HG03432 (cell line): ENCODE measurements at regions not wholly inside any gene's neighbourhood (a gene's known extent, or its start where the extent isn't known, plus 50 kb on each side); places are given as distances from the start of the nearest gene placed in this dataset.
"Not testable (repeated sequence)": the region's sequence is repeated elsewhere in the genome, so short reads cannot be mapped to it uniquely, and the experiment has no call there.

Experiments
- ATAC-seq: cut with Tn5 transposase; IDR thresholded peaks from one replicate; pipeline ENCODE4 v1.9.1; 2021; ENCODE audit warnings: mild to moderate bottlenecking, moderate library complexity; ENCODE audit not compliant: unreplicated experiment

DNA sequence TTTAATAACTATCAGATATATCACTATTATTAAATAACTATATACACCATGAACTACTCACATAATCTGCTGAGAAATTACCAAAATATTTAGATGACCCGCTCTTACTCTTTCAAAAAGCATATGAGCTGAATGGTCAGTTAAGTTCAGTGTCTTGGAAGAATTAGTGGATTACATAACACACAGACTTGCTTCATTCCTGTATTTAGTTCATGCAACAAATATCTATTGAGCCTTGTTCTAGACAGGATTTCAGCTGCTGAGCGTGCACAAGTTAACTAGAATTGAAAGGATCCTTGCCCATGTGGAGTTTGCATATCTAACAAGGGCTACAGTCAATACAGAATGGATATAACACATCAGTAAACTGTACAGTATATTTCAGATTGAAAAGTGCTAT, 566.2 kb downstream of the CBLN4 start:
- no peak for ATAC-seq

GRCh38 chr20:55437798-55438415, 567.4 kb downstream of the CBLN4 start:
- ATAC-seq = no peak

GRCh38 chr20:55424968-55425367, 580.4 kb downstream of the CBLN4 start:
- ATAC-seq = no peak

- no peak for ATAC-seq
Observed at GRCh38 chr20:55424476-55424875, 580.8 kb downstream of the CBLN4 start.

DNA sequence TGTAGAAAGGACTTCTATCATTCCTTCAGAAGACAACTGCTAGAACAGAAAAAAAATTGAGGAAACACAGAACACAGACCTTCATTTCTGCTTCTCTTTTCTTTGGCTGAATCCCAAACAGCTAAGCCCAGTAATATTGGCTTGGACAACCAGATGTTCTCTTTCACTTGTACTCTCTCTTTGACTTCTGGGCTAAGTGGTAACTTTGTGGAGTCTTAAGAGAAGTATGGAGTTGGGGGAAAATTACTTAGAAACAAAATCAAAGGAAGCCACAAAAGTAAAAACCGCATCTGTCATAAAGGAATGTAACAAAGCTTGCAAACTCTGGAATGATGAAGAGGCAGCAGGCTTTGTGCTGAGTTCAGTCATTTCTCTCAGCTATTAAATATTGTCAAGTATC, 587.5 kb downstream of the CBLN4 start:
- ATAC-seq = no peak

DNA sequence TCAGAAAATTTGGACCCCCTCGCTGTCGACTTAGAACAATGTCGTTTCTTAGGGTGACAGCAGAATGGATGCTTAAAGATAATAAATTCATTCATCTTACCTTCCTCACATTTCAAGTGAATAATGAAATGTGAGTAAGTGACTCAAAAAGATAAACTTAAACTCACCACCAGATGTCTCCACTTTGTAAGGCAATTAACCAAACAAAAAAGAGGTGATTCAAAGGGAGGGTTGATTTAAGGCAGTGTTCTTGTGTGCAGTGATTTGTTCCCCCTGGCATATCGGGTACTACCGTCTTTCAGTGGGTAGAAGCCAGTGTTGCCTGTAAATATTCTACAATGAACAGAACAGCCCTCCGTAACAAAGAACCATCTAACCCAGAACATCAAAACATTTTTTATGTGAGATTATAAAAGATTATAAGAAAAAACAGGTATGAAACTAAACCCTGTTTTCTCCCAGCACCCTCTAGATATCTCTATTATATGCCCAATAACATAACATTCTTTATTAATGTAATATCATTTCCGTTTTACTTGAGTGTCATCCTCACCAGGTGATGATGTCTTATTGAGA, 589.7 kb downstream of the CBLN4 start:
- no peak for ATAC-seq

DNA sequence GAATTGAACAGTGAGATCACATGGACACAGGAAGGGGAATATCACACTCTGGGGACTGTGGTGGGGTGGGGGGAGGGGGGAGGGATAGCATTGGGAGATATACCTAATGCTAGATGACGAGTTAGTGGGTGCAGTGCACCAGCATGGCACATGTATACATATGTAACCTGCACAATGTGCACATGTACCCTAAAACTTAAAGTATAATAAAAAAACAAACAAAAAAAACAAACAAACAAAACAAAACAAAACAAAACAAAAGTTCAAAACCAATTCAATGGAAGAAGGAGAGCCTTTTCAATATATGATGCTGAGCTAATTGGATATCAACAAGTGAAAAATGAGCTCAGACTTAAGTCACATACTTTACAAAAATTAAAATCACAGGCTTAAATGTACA, 592.8 kb downstream of the CBLN4 start:
- ATAC-seq = not testable (repeated sequence)

- ATAC-seq = no peak
Observed at GRCh38 chr20:55406891-55407290, 598.4 kb downstream of the CBLN4 start.

GRCh38 chr20:55394592-55394991, 610.7 kb downstream of the CBLN4 start:
- ATAC-seq = no peak

DNA sequence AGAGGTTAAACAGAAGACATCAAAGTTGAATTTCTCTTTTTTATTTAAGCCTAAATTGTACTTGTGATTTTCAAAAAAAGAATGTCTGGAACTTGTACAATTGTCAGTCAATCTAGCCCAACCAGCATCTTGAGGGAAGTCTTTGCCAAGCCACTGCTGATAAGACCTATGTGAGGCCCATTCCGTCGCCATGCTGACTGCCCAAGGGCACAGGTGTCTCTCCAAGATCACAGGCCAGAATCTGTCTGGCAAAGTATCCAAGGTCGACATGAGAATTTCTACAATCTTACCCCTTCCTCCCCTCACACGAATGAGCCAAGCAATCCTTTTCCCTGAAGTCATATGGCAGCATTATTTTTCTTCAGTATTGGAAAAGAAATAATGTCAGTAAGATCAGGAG, 614.5 kb downstream of the CBLN4 start:
- ATAC-seq = no peak

DNA sequence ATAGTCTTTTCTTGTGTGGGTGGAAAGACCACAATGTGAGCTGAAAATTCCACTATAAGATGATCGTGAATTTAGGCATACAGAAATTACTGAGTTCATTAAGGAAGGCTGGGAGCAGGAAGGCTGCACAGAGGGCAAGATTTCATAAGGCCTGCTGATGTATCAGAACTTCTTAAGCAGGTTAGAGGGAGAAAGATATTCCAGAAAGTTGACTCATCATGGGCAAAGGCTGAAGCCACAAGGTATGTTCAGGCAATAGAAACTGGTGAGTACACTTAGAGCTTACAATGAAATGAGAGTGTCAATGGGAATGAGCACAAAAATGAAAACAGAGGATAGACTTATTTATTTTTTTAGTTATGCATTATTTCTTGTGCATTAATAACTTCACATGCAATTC, 618.6 kb downstream of the CBLN4 start:
- ATAC-seq = no peak

- ATAC-seq = no peak
Observed at GRCh38 chr20:55375920-55376319, 629.4 kb downstream of the CBLN4 start.

- no peak for ATAC-seq
Observed at GRCh38 chr20:55365745-55366144, 639.6 kb downstream of the CBLN4 start.

- ATAC-seq = no peak
Observed at GRCh38 chr20:55360895-55361294, 644.4 kb downstream of the CBLN4 start.

DNA sequence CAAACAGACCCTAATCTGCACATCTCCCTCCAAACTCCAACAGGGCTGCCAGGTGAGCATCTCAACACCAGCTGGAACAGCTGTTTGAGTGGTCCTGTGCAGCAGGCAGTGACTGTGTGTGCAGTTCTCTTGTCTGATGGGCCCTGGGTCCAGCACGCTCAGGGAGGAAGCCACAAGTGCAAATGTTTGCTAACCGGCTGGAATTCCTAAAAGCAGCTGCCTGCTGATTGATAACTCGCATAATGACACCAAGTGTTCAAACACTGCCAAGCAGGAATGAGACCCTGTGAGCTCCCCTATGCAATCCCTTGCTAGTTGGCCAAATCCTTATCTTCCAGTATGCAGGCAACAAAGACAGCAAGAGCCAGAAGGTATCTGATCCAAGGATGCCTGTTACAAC, 650.6 kb downstream of the CBLN4 start:
- no peak for ATAC-seq

DNA sequence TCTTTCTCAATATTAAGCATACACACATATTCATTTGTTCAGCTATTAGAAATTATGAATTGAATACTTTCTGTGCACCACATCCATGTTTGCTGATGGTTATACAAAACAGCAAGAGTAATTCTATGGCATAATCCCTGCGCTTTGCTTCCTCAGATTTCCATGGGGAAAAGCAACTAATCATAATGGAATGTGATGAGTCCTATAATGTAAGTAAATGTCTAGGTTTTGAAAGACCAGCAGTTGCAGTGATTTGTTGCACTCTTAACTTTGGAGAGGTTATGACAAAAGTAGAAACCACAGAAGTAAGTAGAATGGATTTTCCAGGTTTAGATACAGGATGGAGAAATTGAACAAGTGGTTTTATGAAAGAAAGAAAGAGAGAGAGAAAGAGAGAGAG, 652.1 kb downstream of the CBLN4 start:
- no peak for ATAC-seq

DNA sequence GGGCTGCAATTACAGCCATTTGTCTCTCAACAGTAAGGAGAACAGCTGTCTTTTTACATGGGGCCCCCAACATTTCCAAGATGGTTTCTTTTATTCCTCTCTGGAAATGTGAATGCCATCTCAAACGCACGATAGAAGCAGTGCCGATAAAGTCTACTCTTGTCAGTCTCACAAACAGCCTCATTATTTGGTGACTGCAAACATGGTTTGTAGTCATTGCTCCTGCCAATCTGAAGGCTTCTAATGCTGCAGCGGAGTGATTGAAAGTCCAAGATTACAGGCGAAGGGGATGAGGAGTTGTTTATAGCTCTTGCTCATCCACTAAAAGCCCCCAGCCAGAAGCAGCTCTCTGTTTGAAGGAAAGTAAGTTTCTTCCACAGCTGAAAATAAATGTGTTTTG, 657.1 kb downstream of the CBLN4 start:
- ATAC-seq = no peak

- ATAC-seq = no peak
Observed at GRCh38 chr20:55342822-55343221, 662.5 kb downstream of the CBLN4 start.

GRCh38 chr20:55333798-55334197, 671.5 kb downstream of the CBLN4 start:
- no peak for ATAC-seq

- no peak for ATAC-seq
Observed at GRCh38 chr20:55329108-55329507, 676.2 kb downstream of the CBLN4 start.

- ATAC-seq = no peak
Observed at GRCh38 chr20:55322745-55323144, 682.6 kb downstream of the CBLN4 start.

GRCh38 chr20:55316753-55317152, 688.6 kb downstream of the CBLN4 start:
- ATAC-seq = no peak

GRCh38 chr20:55310844-55311243, 694.5 kb downstream of the CBLN4 start:
- not testable (repeated sequence) for ATAC-seq
